ENCODE measurements at regions not wholly inside any gene's neighbourhood (a gene's known extent, or its start where the extent isn't known, plus 50 kb on each side); places are given as distances from the start of the nearest gene placed in this dataset.

GRCh38 chr17:77684803-77685798, 273.4 kb upstream of the TNRC6C start:
- DNase-seq (ENCODE audit: low read depth) = no peak

- DNase-seq (ENCODE audit: low read depth) = no peak
Observed at GRCh38 chr17:77685881-77686486, 272.5 kb upstream of the TNRC6C start.

- DNase-seq (ENCODE audit: low read depth) = no peak
Observed at GRCh38 chr17:77686903-77687302, 271.6 kb upstream of the TNRC6C start.

- DNase-seq (ENCODE audit: low read depth) = no peak
Observed at GRCh38 chr17:77687417-77687816, 271.1 kb upstream of the TNRC6C start.

GRCh38 chr17:77687921-77688320, 270.6 kb upstream of the TNRC6C start:
- no peak for DNase-seq (ENCODE audit: low read depth)

GRCh38 chr17:77688369-77688768, 270.1 kb upstream of the TNRC6C start:
- DNase-seq (ENCODE audit: low read depth) = no peak

GRCh38 chr17:77690271-77691161, 268.0 kb upstream of the TNRC6C start:
- no peak for DNase-seq (ENCODE audit: low read depth)

GRCh38 chr17:77691216-77692085, 267.1 kb upstream of the TNRC6C start:
- no peak for DNase-seq (ENCODE audit: low read depth)

GRCh38 chr17:77692571-77693161, 265.8 kb upstream of the TNRC6C start:
- no peak for DNase-seq (ENCODE audit: low read depth)

GRCh38 chr17:77693301-77693700, 265.2 kb upstream of the TNRC6C start:
- no peak for DNase-seq (ENCODE audit: low read depth)

- no peak for DNase-seq (ENCODE audit: low read depth)
Observed at GRCh38 chr17:77693776-77694175, 264.7 kb upstream of the TNRC6C start.

GRCh38 chr17:77694391-77695363, 263.8 kb upstream of the TNRC6C start:
- no peak for DNase-seq (ENCODE audit: low read depth)

- no peak for DNase-seq (ENCODE audit: low read depth)
Observed at GRCh38 chr17:77695386-77695785, 263.1 kb upstream of the TNRC6C start.

- DNase-seq (ENCODE audit: low read depth) = no peak
Observed at GRCh38 chr17:77696151-77696720, 262.3 kb upstream of the TNRC6C start.

GRCh38 chr17:77696721-77697460, 261.6 kb upstream of the TNRC6C start:
- DNase-seq (ENCODE audit: low read depth) = no peak

- DNase-seq (ENCODE audit: low read depth) = no peak
Observed at GRCh38 chr17:77697480-77698400, 260.8 kb upstream of the TNRC6C start.

GRCh38 chr17:77698903-77699623, 259.4 kb upstream of the TNRC6C start:
- DNase-seq (ENCODE audit: low read depth) = no peak
